A673 (cell line): ENCODE measurements at regions not wholly inside any gene's neighbourhood (a gene's known extent, or its start where the extent isn't known, plus 50 kb on each side); places are given as distances from the start of the nearest gene placed in this dataset.

ENCODE experiments used
- EZH2 ChIP-seq: fragments of 200-600 bp; sonication (generic); IDR thresholded peaks from 2 replicates; pipeline ENCODE4 v1.6.1; 2017; ENCODE audit warnings: borderline replicate concordance, low read depth, mild to moderate bottlenecking, mixed read lengths, antibody characterized with exemption, low read length; ENCODE audit not compliant: poor library complexity, severe bottlenecking
- TF ChIP-seq, protein P1 (sequence below): fragments of 300-800, 200-600 bp; sonication (generic); conservative IDR thresholded peaks from 2 replicates; pipeline ENCODE4 v1.5.1; 2017; ENCODE audit warnings: low read depth, mild to moderate bottlenecking, antibody characterized with exemption, low read length, moderate library complexity, mixed read lengths

GRCh38 chr10:128178302-128178958 is 52.2 kb upstream of the MKI67 start:
- TF ChIP-seq, protein P1, sequence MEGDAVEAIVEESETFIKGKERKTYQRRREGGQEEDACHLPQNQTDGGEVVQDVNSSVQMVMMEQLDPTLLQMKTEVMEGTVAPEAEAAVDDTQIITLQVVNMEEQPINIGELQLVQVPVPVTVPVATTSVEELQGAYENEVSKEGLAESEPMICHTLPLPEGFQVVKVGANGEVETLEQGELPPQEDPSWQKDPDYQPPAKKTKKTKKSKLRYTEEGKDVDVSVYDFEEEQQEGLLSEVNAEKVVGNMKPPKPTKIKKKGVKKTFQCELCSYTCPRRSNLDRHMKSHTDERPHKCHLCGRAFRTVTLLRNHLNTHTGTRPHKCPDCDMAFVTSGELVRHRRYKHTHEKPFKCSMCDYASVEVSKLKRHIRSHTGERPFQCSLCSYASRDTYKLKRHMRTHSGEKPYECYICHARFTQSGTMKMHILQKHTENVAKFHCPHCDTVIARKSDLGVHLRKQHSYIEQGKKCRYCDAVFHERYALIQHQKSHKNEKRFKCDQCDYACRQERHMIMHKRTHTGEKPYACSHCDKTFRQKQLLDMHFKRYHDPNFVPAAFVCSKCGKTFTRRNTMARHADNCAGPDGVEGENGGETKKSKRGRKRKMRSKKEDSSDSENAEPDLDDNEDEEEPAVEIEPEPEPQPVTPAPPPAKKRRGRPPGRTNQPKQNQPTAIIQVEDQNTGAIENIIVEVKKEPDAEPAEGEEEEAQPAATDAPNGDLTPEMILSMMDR: peak; percentile 64
- no peak for TF ChIP-seq EZH2
